Hepatocyte (in vitro differentiated cells): ENCODE measurements at regions not wholly inside any gene's neighbourhood (a gene's known extent, or its start where the extent isn't known, plus 50 kb on each side); places are given as distances from the start of the nearest gene placed in this dataset.

ENCODE experiments used
- DNase-seq: peaks from one replicate; pipeline ENCODE4 v3.0.0-alpha.2; 2016; ENCODE audit warnings: low spot score
- H2AFZ ChIP-seq: fragments of 200-600 bp; sonication (generic); 2 replicates; pipeline ENCODE4 v1.6.0; 2016; ENCODE audit warnings: antibody characterized with exemption, mild to moderate bottlenecking
- H3K27ac ChIP-seq: fragments of 200-600 bp; sonication (generic); 2 replicates; pipeline ENCODE4 v1.5.1; 2016; ENCODE audit warnings: mild to moderate bottlenecking
- H3K27me3 ChIP-seq: fragments of 200-600 bp; sonication (generic); 2 replicates; pipeline ENCODE4 v1.6.1; 2016
- H3K36me3 ChIP-seq: fragments of 200-600 bp; sonication (generic); replicated peaks from 2 replicates; pipeline ENCODE4 v1.5.1; 2016; ENCODE audit warnings: low read depth; ENCODE audit not compliant: insufficient read depth
- H3K4me1 ChIP-seq: fragments of 200-600 bp; sonication (generic); 2 replicates; pipeline ENCODE4 v1.5.1; 2016; ENCODE audit warnings: mild to moderate bottlenecking, moderate library complexity; ENCODE audit not compliant: insufficient read depth
- H3K4me2 ChIP-seq: fragments of 200-600 bp; sonication (generic); 2 replicates; pipeline ENCODE4 v1.6.0; 2016
- H3K4me3 ChIP-seq: fragments of 200-600 bp; sonication (generic); 2 replicates; pipeline ENCODE4 v1.5.1; 2016; ENCODE audit warnings: mild to moderate bottlenecking
- H3K79me2 ChIP-seq: fragments of 200-600 bp; sonication (generic); 2 replicates; pipeline ENCODE4 v1.6.0; 2017; ENCODE audit warnings: mild to moderate bottlenecking
- H3K9me2 ChIP-seq: fragments of 200-600 bp; sonication (generic); replicated peaks from 2 replicates; pipeline ENCODE4 v1.6.0; 2017; ENCODE audit warnings: mild to moderate bottlenecking; ENCODE audit not compliant: insufficient read depth
- H3K9me3 ChIP-seq: fragments of 200-600 bp; sonication (generic); 2 replicates; pipeline ENCODE4 v1.5.1; 2016; ENCODE audit warnings: low read depth, mild to moderate bottlenecking
- H4K20me1 ChIP-seq: fragments of 200-600 bp; sonication (generic); 2 replicates; pipeline ENCODE4 v1.6.0; 2016; ENCODE audit warnings: mild to moderate bottlenecking; ENCODE audit not compliant: insufficient read depth, poor library complexity, severe bottlenecking
- CTCF ChIP-seq: fragments of 200-600 bp; sonication (generic); IDR thresholded peaks from 2 replicates; pipeline ENCODE4 v1.5.1; 2016; ENCODE audit warnings: antibody characterized with exemption, mild to moderate bottlenecking; ENCODE audit not compliant: poor library complexity
- EZH2 ChIP-seq: fragments of 200-600 bp; sonication (generic); IDR thresholded peaks from 2 replicates; pipeline ENCODE4 v1.6.1; 2016; ENCODE audit warnings: antibody characterized with exemption, mild to moderate bottlenecking, borderline replicate concordance
- EZH2phosphoT487 ChIP-seq: fragments of 200-600 bp; sonication (generic); IDR thresholded peaks from one replicate; pipeline ENCODE4 v1.6.1; 2018; ENCODE audit warnings: antibody characterized with exemption, mild to moderate bottlenecking, low read depth, moderate library complexity; ENCODE audit not compliant: unreplicated experiment, severe bottlenecking
- WGBS: methylation state at CpG from one replicate; pipeline ENCODE4 v1.1.6; 2016; ENCODE audit warnings: low lambda C conversion rate; ENCODE audit errors: missing lambda C conversion rate; 5-methylcytosine and 5-hydroxymethylcytosine counted together

GRCh38 chr11:38060136-38060535 is 1462.1 kb upstream of the RAG2 start:
- H4K20me1 ChIP-seq: no peaks in the 10 kb centered on the region
- no peaks in the 10 kb centered on the region for H3K79me2 ChIP-seq
- H3K27me3 ChIP-seq: no peaks in the 10 kb centered on the region
- no peak overlapping the region for H2AFZ ChIP-seq
- no peak overlapping the region for H3K4me2 ChIP-seq
- H3K4me3 ChIP-seq: no peak overlapping the region
- H3K9me3 ChIP-seq: no peaks in the 10 kb centered on the region
- no peak overlapping the region for H3K27ac ChIP-seq
- TF ChIP-seq EZH2phosphoT487: no peak
- no peak for TF ChIP-seq CTCF
- TF ChIP-seq EZH2: no peak
- DNase-seq: no peak
- no peaks in the 10 kb centered on the region for H3K36me3 ChIP-seq
- H3K4me1 ChIP-seq: peaks cover 13% of the 10 kb centered on the region
- 81% methylated on average over 3 of the region's 3 CpGs for WGBS
- H3K9me2 ChIP-seq: no peaks in the 10 kb centered on the region

- no peaks in the 10 kb centered on the region for H3K27me3 ChIP-seq
- H3K4me1 ChIP-seq: no peaks in the 10 kb centered on the region
- H3K79me2 ChIP-seq: no peaks in the 10 kb centered on the region
- H3K4me3 ChIP-seq: no peak overlapping the region
- H3K4me2 ChIP-seq: no peak overlapping the region
- H3K36me3 ChIP-seq: no peaks in the 10 kb centered on the region
- TF ChIP-seq EZH2phosphoT487: no peak
- TF ChIP-seq CTCF: no peak
- TF ChIP-seq EZH2: no peak
- H2AFZ ChIP-seq: no peak overlapping the region
- DNase-seq: no peak
- 63% methylated on average over 4 of the region's 4 CpGs for WGBS
- H3K9me3 ChIP-seq: no peaks in the 10 kb centered on the region
- no peaks in the 10 kb centered on the region for H3K9me2 ChIP-seq
- H4K20me1 ChIP-seq: no peaks in the 10 kb centered on the region
- no peak overlapping the region for H3K27ac ChIP-seq
Measured at GRCh38 chr11:38046571-38047135, 1448.6 kb upstream of the RAG2 start.

GRCh38 chr11:38043060-38043459 is 1445.0 kb upstream of the RAG2 start:
- Histone ChIP-seq H2AFZ (no peak overlapping the region), H3K9me2 (no peaks in the 10 kb centered on the region), H3K4me3 (no peak overlapping the region), H3K9me3 (no peaks in the 10 kb centered on the region), H3K27me3 (no peaks in the 10 kb centered on the region), H3K36me3 (no peaks in the 10 kb centered on the region), H3K79me2 (no peaks in the 10 kb centered on the region), H3K4me2 (no peak overlapping the region), H3K27ac (no peak overlapping the region), H4K20me1 (no peaks in the 10 kb centered on the region), H3K4me1 (no peaks in the 10 kb centered on the region)
- 94% methylated on average over 3 of the region's 3 CpGs for WGBS
- no peak for DNase-seq
- no peak for TF ChIP-seq EZH2phosphoT487
- TF ChIP-seq CTCF: no peak
- no peak for TF ChIP-seq EZH2

GRCh38 chr11:38038777-38039176 is 1440.7 kb upstream of the RAG2 start:
- H3K4me1 ChIP-seq: no peaks in the 10 kb centered on the region
- TF ChIP-seq EZH2 (no peak), EZH2phosphoT487 (no peak)
- H3K27me3 ChIP-seq: no peaks in the 10 kb centered on the region
- H3K9me2 ChIP-seq: no peaks in the 10 kb centered on the region
- no peaks in the 10 kb centered on the region for H3K79me2 ChIP-seq
- H3K9me3 ChIP-seq: no peaks in the 10 kb centered on the region
- no peak overlapping the region for H3K27ac ChIP-seq
- no peak overlapping the region for H3K4me3 ChIP-seq
- H4K20me1 ChIP-seq: no peaks in the 10 kb centered on the region
- H2AFZ ChIP-seq: no peak overlapping the region
- no peak overlapping the region for H3K4me2 ChIP-seq
- DNase-seq: no peak
- 90% methylated on average over 2 of the region's 2 CpGs for WGBS
- H3K36me3 ChIP-seq: no peaks in the 10 kb centered on the region
